Activated CD4-positive, alpha-beta T cell treated with anti-CD3 and anti-CD28 coated beads, Interleukin-10, Interleukin-2, amounts not matched to agents 100 ng/mL and 50 ng/mL, durations not matched to agents 16 hours and 8 hours (primary cell): ENCODE measurements at regions not wholly inside any gene's neighbourhood (a gene's known extent, or its start where the extent isn't known, plus 50 kb on each side); places are given as distances from the start of the nearest gene placed in this dataset.

Experiments used
- DNase-seq: peaks from one replicate; pipeline ENCODE4 v3.0.0-alpha.2; 2020

- DNase-seq: no peak
These were observed 135.8 kb downstream of the RFC3 start for GRCh38 chr13:33953781-33954180.

DNA sequence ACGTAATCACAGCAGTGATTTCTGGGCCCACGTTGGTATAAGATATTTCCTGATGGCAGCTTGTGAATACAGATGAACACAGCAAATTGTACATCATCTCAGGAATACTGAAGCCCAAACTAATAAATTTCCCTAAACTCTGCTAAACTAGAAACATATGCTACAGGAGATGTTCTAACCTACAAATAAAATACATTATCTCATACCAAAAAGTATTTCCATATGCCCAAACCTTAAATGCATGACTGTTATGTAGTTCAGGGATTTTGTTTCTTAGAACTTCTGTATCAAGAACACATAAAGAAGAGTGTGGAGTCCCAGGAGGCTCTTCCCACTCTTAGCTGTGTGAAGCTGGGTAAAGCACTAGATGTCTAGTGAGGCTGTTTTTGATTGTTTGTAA, 138.4 kb downstream of the RFC3 start:
- DNase-seq: no peak

DNA sequence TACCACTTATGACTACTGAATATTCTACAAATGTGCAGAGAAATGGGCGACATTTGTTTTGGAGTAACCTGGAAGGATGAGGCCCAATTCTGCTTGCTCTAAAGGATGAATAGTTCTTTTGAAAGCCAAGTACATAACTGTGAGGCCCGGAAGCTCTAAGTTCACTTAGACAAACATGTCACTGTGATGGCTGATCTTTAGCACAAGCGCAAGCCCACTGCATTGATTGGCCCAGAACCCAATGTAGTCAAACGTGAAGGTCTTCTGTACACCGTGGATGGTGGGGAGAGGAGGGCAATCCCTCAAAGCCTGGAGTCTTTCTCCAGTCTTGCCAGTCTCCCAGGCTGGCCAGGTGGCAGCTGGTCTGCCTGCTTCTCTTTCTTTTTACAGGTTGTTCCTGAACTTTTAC, 139.6 kb downstream of the RFC3 start:
- no peak for DNase-seq

GRCh38 chr13:33958964-33959363, 141.0 kb downstream of the RFC3 start:
- no peak for DNase-seq

DNA sequence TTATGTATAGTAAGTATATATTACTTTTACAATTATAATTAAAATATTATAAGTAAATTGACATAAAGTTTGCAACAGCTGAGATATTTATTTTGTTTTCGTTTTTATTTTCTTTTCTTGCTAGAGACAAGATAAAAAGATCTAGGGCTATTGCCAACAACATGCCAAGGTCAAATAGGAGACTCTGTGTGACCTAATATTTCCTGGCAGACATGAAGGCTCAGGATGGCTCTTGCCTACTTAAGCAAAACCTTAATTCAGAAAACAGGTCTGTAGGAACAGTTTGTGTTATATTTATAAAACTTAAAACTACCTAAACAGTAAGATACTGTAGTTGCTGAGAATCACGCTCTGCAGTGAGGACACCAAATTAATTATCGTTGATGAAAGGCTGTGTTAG, 145.2 kb downstream of the RFC3 start:
- DNase-seq: no peak

- no peak for DNase-seq
These were observed 145.9 kb downstream of the RFC3 start for GRCh38 chr13:33963895-33964294.

DNA sequence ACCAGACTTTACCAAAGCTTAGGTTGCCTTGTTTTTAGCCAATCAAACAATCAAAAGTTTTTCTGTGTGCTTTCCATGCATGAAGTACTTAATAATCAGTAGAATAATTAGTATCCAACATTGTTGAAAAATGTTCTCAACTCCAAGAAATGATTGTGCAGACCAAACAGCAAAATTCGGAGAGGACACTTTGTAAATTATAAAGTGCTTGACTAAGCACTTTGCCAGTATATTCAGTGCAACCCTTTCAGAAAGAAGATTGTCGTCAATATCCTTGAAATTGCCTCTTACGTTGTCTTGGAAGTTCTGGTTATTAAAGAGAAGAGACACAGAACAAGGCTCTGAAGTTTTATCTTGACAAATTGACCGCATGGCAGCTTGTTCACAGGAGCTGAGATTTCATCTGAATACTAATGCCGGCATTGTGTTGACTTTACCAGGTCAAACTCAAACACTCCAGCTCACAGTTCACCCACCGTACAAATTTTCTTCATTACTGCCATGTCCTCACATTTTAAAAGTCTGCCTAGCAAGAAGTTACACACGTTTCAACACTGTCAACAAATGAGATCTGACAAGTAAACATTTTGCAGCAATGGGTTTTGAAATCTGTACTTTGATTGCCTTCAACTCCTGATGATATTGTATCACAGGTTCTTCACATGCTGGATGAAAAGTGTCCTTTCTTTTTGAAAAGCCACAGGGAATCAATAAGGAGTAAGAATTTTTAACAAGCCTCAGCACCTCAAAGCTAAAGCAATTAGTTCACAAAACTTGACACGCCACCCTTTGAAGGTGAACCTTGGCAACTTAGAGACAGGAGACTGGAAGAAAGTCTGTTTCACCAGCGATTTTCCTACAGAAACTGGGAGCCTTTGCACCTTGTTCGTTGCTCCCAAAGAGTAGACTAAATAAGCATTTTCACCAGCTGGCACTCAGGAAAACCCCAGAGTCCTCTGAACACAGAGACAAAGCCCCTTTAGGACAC, 150.9 kb downstream of the RFC3 start:
- DNase-seq: no peak

DNA sequence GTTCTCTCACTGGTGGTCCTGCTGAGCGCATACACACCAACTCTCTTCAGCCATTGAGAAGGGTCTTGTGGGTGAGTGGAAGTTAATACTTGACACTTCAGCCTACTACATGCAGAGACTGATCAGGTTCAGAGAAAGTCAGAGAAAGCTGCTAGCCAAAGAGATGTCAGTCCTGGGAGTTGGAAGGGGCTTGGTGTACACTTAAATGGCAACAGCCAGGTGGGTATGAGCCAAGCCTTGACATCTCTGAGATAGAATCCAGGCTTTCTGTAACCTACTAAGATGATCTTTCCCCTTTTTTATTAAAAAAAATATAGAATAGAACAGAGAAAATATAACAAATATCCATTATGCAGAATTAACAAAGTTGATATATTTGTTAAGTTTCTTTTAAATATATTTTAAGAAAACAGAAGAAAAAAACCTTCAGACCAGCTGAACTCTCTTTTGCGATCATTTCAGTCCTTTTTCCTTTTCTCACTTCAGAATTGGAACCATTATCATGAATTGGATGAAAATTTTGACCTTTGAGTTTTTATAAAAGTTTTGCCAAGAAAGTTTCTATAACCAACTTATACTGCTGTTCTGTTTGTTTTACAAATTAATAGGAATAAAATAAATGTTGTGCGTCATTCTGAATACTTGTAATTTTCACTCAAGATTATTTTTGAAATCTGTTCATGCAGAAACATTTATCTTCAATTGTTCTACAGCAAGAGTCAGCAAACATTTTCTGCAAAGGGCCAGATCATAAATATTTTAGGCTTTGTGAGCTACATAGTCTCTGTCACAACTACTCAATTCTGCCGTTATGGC, 153.0 kb downstream of the RFC3 start:
- DNase-seq: no peak

DNA sequence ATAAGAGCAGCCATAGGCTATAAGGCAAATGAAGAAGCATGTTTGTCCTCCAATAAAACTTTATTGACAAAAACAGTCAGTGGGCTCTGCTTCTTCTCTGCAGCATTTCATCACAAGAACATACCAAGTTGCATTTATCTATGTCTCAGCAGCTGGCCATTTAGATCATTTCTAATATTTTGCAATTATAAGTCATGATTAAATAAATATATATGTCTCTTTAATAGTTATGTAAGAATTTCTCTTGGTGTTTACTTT, 153.5 kb downstream of the RFC3 start:
- no peak for DNase-seq

- DNase-seq: no peak
These were observed 155.2 kb downstream of the RFC3 start for GRCh38 chr13:33973194-33973593.

GRCh38 chr13:33976965-33977364, 159.0 kb downstream of the RFC3 start:
- no peak for DNase-seq

DNA sequence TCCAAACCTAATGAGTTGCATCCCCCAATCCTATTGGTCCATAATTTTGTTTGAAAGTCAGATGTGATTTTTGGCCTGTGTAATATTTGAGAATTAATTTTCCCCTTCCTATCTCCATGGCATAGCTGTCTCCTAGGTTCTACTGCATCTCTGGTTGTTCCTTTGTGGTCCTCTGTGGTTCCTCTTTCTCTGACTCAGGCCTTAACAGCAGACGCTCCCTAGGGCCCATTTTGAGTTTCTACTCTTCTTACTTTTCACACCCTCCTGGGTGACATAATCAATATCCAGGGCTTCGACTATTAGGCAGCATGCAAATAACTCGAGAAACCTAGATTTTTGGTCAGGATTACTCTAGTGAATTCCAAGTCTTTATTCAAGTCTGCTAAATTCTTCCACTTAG, 160.7 kb downstream of the RFC3 start:
- no peak for DNase-seq

DNA sequence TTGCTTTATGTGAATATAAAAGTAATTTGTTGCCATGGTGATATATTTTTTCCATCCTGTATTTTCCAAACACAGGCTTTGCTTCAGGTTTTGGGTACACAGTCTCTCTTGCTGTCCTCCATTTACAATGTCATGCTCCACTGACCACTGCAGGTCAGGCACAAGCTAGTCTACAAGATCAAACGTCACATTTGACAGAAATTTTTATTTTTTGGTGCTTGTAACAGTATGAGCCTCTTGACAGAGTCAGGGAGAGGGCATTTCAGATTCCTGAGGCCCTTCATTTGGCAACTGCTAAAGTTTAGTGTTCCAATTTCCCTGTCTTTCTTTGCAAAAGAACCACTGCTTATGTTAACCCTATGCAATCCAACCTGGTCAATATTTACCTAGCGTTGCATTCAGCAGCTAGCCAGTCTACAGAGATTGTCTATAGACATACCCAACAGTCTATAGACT, 175.0 kb downstream of the RFC3 start:
- no peak for DNase-seq

- DNase-seq: no peak
These were observed 176.2 kb downstream of the RFC3 start for GRCh38 chr13:33994198-33994597.

- DNase-seq: no peak
These were observed 177.0 kb downstream of the RFC3 start for GRCh38 chr13:33994826-33995502.

- no peak for DNase-seq
These were observed 178.7 kb downstream of the RFC3 start for GRCh38 chr13:33996636-33997035.

DNA sequence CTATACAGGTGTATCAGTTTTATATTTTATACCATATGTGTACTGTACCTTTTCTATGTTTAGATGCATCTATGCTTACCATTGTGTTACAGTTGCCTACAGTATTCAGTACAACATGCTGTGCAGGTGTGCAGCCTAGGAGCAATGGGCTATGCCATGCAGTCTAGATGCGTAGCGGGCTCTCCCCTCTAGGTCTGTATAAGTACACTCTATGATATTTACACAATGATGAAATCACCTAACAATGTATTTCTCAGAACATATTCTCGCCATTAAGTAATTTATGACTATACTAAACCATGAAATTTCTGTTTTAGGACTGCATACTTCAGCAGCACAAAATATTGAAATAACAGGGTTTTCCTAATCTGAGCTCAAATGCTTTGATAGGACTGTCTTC, 179.6 kb downstream of the RFC3 start:
- DNase-seq: no peak

DNA sequence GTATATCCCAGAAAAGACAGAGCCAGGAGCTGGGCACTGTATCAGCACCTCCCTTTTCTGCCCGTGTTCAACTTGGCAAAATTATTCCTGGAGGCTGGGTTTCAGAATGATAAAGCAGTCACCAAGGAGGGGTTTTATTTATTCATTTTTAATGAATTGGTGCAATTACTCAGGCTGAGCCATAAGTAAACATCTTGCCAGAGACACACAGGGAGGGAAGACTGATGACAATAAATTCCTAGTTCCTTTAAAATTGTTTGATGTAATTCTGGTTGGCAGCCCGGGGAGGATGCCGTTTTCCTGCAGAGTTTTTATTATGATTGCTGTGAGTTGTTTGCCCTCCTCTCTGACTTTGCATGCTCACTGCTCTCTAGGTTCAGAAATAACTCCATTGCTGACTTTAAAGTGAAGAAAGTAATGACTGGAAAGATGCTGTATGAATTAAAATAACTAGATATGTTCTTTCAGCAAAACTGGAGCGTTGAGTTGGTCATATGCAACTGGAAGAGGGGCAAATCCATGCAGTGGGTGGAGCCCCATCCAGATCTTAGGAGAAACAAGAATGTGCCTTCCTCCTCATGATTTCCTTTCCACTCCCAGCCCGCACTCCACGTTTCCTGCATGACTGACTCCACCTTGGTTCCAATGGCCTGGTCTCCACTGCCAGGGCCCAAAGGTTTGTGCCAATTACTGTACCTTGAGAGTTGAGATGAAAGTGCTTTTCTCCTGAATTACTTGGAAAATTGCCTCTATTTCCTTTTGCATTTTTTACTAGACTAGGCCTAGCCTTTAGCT, 182.1 kb downstream of the RFC3 start:
- no peak for DNase-seq

DNA sequence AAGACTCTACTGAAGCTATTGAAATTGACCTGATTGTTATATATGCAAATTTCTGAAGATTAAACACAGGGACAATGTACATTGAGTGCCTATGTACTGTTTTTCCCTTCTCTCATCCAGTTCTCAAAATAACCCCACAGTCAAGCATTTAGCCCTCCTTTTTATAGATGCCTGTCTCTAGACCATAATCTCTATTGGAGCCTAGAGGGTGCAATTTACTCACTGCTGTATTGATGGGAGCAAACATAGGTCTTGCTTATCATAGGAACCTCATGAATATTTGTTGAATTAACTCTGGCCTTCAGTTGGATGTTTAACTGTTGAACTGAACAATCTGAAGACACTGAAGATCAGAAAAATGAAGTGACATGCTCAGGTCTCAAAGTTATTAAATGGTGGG, 183.0 kb downstream of the RFC3 start:
- DNase-seq: no peak

- DNase-seq: no peak
These were observed 183.4 kb downstream of the RFC3 start for GRCh38 chr13:34001389-34001788.

GRCh38 chr13:34002141-34002540, 184.2 kb downstream of the RFC3 start:
- DNase-seq: no peak

DNA sequence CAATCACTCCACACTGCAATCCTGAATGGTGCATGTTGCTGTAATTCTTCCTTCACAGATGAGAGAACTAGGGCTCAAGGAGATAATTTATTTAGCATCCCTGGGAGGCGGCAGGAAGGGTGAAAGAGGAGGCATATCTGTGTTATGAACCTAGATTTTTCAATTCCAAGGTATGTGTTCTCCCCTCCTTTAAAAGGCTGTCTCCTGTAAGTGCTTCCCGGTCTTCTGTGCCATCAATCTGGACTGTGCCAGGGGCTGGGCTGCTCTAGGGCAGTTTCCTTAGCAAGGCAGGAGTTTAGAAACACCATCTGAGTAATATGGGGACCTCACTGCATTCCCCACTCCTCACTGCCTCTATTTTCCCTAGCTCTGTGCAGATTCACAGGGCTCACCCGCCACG, 185.0 kb downstream of the RFC3 start:
- DNase-seq: no peak

- no peak for DNase-seq
These were observed 185.7 kb downstream of the RFC3 start for GRCh38 chr13:34003656-34004055.
